HUES6 (cell line): ENCODE measurements at regions not wholly inside any gene's neighbourhood (a gene's known extent, or its start where the extent isn't known, plus 50 kb on each side); places are given as distances from the start of the nearest gene placed in this dataset.
"Not testable (repeated sequence)": the region's sequence is repeated elsewhere in the genome, so short reads cannot be mapped to it uniquely, and the experiment has no call there.

ENCODE experiments used
- H3K27ac ChIP-seq: 2 replicates; pipeline ENCODE4 v1.7.0; 2013; ENCODE audit warnings: low read depth, mild to moderate bottlenecking, low read length, inconsistent platforms
- H3K27me3 ChIP-seq: 2 replicates; pipeline ENCODE4 v1.6.1; 2013; ENCODE audit warnings: low read length; ENCODE audit not compliant: control insufficient read depth, insufficient read depth
- H3K36me3 ChIP-seq: 2 replicates; pipeline ENCODE4 v1.6.1; 2013; ENCODE audit warnings: low read length; ENCODE audit not compliant: control insufficient read depth, insufficient read depth
- H3K4me1 ChIP-seq: 2 replicates; pipeline ENCODE4 v1.6.1; 2013; ENCODE audit warnings: low read length; ENCODE audit not compliant: control insufficient read depth, insufficient read depth
- H3K4me3 ChIP-seq: 2 replicates; pipeline ENCODE4 v1.5.1; 2013; ENCODE audit warnings: low read depth, low read length
- H3K9ac ChIP-seq: one replicate; pipeline ENCODE4 v1.6.1; 2013; ENCODE audit warnings: mild to moderate bottlenecking, low read length
- H3K9me3 ChIP-seq: 2 replicates; pipeline ENCODE4 v1.6.1; 2013; ENCODE audit warnings: low read depth, low read length; ENCODE audit not compliant: control insufficient read depth, insufficient read depth

- H3K4me3 ChIP-seq = no peak overlapping the region
- no peak overlapping the region for H3K9ac ChIP-seq
- H3K36me3 ChIP-seq = no peaks in the 10 kb centered on the region
- H3K27ac ChIP-seq = no peak overlapping the region
- H3K9me3 ChIP-seq = 0 out of 2 replicates have a peak, but pooled peaks cover 6% of the 10 kb centered on the region
- H3K27me3 ChIP-seq = no peaks in the 10 kb centered on the region
- peaks cover 20% of the 10 kb centered on the region for H3K4me1 ChIP-seq
These were observed 494.5 kb upstream of the LRRC7 start for GRCh38 chr1:69073176-69073575.

GRCh38 chr1:69076631-69077030 is 491.1 kb upstream of the LRRC7 start:
- Histone ChIP-seq H3K4me1 (peaks cover 30% of the 10 kb centered on the region), H3K27ac (peak overlapping the region; percentile 76), H3K4me3 (peak overlapping the region; percentile 30; the same call in 1 of the 2 replicates), H3K27me3 (no peaks in the 10 kb centered on the region), H3K9me3 (0 out of 2 replicates have a peak, but pooled peaks cover 6% of the 10 kb centered on the region), H3K9ac (no peak overlapping the region), H3K36me3 (no peaks in the 10 kb centered on the region)

GRCh38 chr1:69077198-69077597 is 490.5 kb upstream of the LRRC7 start:
- Histone ChIP-seq H3K9me3 (0 out of 2 replicates have a peak, but pooled peaks cover 4% of the 10 kb centered on the region), H3K4me3 (0 out of 2 replicates have a peak overlapping the region, but pooled peaks have one; percentile 30), H3K27me3 (no peaks in the 10 kb centered on the region), H3K4me1 (peaks cover 35% of the 10 kb centered on the region), H3K36me3 (no peaks in the 10 kb centered on the region), H3K9ac (no peak overlapping the region), H3K27ac (peak overlapping the region; percentile 76)

DNA sequence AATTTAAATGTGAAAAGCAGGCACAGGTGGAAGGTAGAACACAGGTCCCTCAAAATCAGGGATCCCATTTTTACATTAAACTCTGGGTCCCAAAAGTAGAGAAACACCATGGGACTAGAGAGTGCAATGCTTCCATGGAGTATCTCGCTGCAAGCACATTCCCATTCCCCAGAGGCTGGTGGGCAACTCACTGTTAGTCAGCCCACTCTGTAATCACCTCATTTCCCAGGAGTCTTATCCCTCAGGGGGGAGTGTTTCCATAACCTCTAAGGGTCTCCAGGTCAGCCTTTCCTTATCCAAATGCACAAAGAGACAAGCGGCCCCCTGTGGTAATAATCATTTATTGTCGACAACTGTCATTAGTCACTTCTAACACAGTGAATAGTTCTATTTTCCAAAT is 490.1 kb upstream of the LRRC7 start:
- H3K36me3 ChIP-seq = no peaks in the 10 kb centered on the region
- H3K4me1 ChIP-seq = peaks cover 40% of the 10 kb centered on the region
- no peaks in the 10 kb centered on the region for H3K27me3 ChIP-seq
- no peak overlapping the region for H3K9ac ChIP-seq
- H3K27ac ChIP-seq = peak overlapping the region; percentile 3; the same call in 1 of the 2 replicates
- no peaks in the 10 kb centered on the region for H3K9me3 ChIP-seq
- no peak overlapping the region; the same call in 1 of the 2 replicates for H3K4me3 ChIP-seq

DNA sequence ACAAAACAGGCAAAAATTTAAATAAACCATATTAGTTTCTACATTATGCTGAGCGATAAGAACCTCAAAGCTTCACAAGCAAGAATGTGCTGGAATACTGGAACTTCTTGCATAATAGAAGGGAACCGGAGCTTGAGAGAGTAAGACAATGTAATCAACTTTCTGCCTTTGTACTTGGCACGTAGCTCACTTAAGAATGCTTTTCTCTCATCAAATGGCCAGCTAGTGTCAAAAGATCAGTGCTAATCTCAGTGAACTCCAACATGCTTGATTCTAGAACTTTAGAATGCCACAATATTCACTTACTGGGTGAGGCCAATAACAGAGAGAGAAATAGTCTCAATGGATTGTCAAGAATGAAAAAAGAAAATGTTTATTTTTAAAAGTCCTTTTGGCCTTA is 486.1 kb upstream of the LRRC7 start:
- no peak overlapping the region for H3K27ac ChIP-seq
- no peak overlapping the region for H3K4me3 ChIP-seq
- no peaks in the 10 kb centered on the region for H3K36me3 ChIP-seq
- H3K9me3 ChIP-seq = no peaks in the 10 kb centered on the region
- H3K27me3 ChIP-seq = no peaks in the 10 kb centered on the region
- peaks cover 43% of the 10 kb centered on the region for H3K4me1 ChIP-seq
- no peak overlapping the region for H3K9ac ChIP-seq

GRCh38 chr1:69082312-69082711 is 485.4 kb upstream of the LRRC7 start:
- H3K9me3 ChIP-seq = no peaks in the 10 kb centered on the region
- H3K9ac ChIP-seq = no peak overlapping the region
- H3K4me3 ChIP-seq = no peak overlapping the region
- H3K27me3 ChIP-seq = no peaks in the 10 kb centered on the region
- H3K36me3 ChIP-seq = no peaks in the 10 kb centered on the region
- H3K4me1 ChIP-seq = peaks cover 44% of the 10 kb centered on the region
- H3K27ac ChIP-seq = no peak overlapping the region

DNA sequence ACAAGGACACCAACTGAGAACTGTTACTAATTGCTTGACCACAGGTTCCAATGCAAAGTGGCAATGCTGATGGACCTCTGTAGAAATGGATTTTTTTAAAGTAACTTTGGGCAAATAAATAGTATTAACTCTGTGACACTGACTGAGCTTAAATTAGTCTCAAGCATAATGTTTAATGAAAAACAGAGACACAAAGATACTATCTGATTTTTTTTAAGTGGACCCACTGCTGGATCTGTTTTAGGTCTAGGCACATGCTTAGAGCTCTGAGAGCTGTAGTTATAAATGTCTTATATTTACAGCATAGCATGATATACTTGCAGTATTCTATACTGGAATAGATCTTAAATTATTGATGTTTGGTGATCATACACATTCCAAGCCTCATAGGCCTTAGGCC is 481.6 kb upstream of the LRRC7 start:
- Histone ChIP-seq H3K27ac (no peak overlapping the region), H3K27me3 (no peaks in the 10 kb centered on the region), H3K36me3 (no peaks in the 10 kb centered on the region), H3K9me3 (peaks cover 7% of the 10 kb centered on the region; the same call in 1 of the 2 replicates), H3K9ac (no peak overlapping the region), H3K4me3 (no peak overlapping the region), H3K4me1 (peaks cover 30% of the 10 kb centered on the region)

DNA sequence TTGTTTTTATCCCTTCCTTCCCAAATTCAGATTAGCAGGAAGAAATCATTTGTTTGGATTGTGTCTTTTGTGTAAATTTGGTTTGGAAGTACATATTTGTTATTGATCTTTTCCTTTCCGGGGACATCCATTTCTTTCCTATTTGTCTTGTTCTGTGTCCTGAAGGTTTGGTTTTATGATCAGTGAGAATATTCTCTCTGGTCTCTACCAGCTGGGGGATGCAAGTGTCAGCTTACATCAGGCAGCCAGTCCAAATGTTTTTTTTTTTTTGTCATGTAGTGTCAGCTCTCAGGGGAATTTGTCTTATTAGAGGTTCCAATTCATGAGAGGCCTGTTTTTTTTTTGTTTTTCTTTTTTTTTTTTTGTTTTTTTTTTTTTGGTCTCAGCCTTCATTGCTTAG is 479.2 kb upstream of the LRRC7 start:
- Histone ChIP-seq H3K9me3 (peaks cover 7% of the 10 kb centered on the region; the same call in 1 of the 2 replicates), H3K27me3 (no peaks in the 10 kb centered on the region), H3K4me1 (peaks cover 23% of the 10 kb centered on the region), H3K4me3 (no peak overlapping the region), H3K36me3 (no peaks in the 10 kb centered on the region), H3K9ac (no peak overlapping the region), H3K27ac (no peak overlapping the region)

DNA sequence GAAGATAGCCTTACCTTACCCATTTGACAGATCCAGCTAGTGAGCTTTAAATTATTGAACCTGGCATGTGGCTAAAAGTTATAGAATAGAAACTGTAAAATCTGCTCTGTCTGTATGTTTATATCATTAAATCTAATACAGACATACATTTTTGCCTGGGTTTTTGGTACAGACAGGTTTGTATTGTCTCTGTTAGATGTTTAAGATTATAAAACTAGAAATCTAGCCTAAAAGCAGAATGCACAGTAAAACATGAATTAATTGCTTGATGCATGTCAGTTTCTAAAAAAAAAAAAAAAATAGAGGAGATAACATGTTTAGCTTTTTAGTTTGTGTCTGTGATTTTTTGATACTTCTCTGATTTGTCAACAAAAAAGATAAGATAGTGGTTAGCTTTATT is 477.6 kb upstream of the LRRC7 start:
- H3K27me3 ChIP-seq = no peaks in the 10 kb centered on the region
- H3K4me1 ChIP-seq = peaks cover 23% of the 10 kb centered on the region
- no peak overlapping the region for H3K4me3 ChIP-seq
- H3K9ac ChIP-seq = no peak overlapping the region
- H3K27ac ChIP-seq = no peak overlapping the region
- H3K36me3 ChIP-seq = no peaks in the 10 kb centered on the region
- peaks cover 7% of the 10 kb centered on the region; the same call in 1 of the 2 replicates for H3K9me3 ChIP-seq

GRCh38 chr1:69090752-69091151 is 477.0 kb upstream of the LRRC7 start:
- Histone ChIP-seq H3K9me3 (peaks cover 7% of the 10 kb centered on the region; the same call in 1 of the 2 replicates), H3K4me3 (no peak overlapping the region), H3K27ac (no peak overlapping the region), H3K36me3 (no peaks in the 10 kb centered on the region), H3K4me1 (peaks cover 21% of the 10 kb centered on the region), H3K27me3 (no peaks in the 10 kb centered on the region), H3K9ac (no peak overlapping the region)

DNA sequence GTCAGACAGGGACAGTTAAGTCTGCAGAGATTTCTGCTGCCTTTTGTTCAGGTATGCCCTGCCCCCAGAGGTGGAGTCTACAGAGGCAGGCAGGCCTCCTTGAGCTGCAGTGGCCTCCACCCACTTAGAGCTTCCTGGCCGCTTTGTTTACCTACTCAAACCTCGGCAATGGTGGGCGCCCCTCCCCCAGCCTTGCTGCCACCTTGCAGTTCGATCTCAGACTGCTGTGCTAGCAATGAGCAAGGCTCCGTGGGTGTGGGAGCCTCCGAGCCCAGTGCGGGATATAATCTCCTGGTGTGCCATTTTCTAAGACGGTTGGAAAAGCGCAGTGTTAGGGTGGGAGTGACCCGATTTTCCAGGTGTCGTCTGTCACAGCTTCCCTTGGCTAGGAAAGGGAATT is 465.7 kb upstream of the LRRC7 start:
- not testable (repeated sequence) for H3K4me3 ChIP-seq, H3K36me3 ChIP-seq, H3K9ac ChIP-seq, H3K27ac ChIP-seq, H3K4me1 ChIP-seq, H3K27me3 ChIP-seq
- peaks cover 13% of the 10 kb centered on the region; the same call in 1 of the 2 replicates for H3K9me3 ChIP-seq

DNA sequence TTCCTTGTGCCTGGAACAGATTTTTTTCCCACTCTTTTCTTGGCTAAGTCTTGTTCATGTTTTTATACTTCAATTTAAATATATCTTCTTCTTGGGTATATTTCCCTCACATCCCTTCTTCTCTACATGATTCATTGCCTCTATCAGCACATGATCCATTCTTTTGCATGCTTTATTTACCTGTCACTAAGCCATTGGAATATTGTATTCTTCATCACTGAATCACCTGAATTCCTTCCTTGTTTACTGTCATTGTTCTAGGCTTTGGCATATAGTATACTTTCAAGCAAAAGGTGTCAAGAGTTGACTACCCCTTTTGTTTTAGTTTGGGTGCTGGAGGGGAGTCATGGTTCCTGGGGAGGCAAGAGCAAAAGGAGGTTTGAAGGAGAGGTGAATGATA is 464.5 kb upstream of the LRRC7 start:
- Histone ChIP-seq H3K36me3 (no peaks in the 10 kb centered on the region), H3K9me3 (peaks cover 13% of the 10 kb centered on the region; the same call in 1 of the 2 replicates), H3K27me3 (no peaks in the 10 kb centered on the region), H3K9ac (no peak overlapping the region), H3K27ac (no peak overlapping the region), H3K4me1 (no peaks in the 10 kb centered on the region), H3K4me3 (no peak overlapping the region)
